NCI-H774 (cell line): ENCODE measurements at regions not wholly inside any gene's neighbourhood (a gene's known extent, or its start where the extent isn't known, plus 50 kb on each side); places are given as distances from the start of the nearest gene placed in this dataset.
"Not testable (repeated sequence)": the region's sequence is repeated elsewhere in the genome, so short reads cannot be mapped to it uniquely, and the experiment has no call there.

Experiments used
- DNase-seq: peaks from one replicate; lab custom pipeline; 2025; lab: John Stamatoyannopoulos, UW

DNA sequence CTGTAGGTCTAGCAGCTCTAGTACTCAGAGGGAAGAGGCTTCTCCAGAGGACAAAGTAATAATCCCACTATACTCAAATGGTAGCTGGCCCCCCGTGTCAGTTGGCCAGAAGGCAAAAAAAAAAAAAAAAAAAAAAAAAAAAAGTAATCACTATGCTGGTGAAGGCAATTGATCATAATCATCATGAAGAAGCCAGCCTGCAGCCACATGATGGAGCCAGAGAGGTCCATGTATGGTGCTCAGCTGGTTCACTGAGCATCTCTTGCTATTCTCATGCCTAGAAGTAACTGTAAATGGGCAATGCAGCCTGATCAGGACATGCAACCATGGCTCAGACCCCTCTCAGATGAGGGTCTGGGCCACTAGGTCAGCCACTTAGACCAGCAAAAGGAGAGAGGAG is 378.8 kb downstream of the MED13L start:
- DNase-seq = no peak

DNA sequence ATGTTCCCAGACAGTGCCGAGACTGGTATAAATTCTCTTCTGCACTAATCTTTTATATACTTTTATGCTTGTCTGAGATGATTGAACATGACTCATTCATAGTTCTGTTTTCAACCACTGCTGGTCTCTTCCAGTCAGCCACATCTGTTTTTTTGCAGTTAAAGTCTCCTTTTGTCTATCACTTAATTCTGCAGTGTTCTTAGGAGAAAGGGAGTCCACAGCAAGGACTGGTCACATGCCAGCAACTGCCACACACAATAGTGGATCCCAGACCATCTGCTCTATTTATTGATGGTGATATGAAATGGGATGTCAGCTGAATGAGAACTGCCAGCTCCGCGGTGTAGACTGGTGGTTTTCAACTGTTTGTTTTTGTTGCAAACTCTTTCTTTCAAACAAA is 379.8 kb downstream of the MED13L start:
- DNase-seq = no peak

DNA sequence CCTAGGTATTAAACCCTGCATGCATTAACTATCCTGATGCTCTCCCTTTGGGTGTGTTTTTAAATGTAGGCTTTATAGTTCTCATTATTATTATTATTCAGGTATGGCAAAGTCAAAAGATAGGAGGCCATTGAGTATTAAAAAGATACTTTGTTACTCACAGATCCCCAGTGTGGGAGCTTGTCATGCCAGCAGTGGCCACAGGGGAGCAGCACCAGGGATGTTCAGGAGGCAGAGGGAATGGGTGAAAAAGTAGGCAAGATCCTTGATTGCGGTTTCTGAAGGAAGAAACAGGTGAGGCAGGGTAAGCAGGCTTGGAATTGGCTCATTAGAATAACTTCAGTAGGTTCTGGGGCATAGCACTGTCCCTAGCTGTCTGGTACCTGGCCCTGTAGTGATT is 382.2 kb downstream of the MED13L start:
- no peak for DNase-seq

DNA sequence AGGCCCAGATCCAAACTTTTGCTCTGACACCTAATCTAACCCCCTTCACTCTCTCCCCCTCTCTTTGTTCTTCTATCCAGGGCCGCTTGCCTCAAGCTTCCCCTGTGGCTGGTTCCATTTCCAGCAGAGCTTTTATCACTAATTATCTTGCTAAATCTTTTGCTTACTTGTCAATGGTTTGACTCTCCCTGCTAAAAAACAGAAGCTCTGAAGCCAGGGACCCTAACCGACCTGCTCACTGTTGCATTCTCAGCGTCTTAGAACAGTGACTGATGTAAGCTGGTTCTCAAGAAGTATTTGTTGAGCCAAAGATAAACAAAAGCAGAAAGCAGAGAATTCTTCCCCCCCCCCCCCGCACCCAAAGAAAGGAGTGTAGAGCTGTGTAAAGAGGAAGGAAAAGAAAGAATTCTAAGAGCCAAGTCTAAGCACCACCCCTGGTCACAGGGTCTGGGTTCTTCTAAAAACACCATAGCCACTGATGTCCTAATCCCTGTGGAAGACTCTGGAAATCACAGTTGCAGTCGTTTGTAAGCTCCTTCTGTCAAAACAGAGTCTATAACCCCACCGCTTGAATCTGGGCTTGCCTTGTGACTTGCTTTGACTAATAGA is 385.8 kb downstream of the MED13L start:
- no peak for DNase-seq

DNA sequence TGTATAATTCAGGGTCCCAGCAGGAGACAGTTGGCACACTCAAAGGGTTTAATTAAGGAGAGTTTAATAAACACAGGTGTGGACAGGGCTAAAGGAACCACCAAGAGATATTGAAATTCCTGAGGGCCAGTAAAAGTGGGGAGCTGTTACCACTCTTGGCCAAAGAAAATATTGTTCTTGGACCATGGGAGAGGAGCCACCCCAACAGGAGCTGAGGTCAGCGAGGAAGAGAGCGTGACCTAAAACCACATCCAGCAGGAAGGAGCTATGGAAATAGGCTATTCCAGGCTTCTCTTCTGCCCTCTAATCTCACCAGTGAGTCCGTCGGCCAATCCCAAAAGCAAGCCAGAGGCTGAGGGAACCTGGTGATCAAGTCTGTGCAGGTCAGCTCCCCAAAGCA is 390.8 kb downstream of the MED13L start:
- no peak for DNase-seq

DNA sequence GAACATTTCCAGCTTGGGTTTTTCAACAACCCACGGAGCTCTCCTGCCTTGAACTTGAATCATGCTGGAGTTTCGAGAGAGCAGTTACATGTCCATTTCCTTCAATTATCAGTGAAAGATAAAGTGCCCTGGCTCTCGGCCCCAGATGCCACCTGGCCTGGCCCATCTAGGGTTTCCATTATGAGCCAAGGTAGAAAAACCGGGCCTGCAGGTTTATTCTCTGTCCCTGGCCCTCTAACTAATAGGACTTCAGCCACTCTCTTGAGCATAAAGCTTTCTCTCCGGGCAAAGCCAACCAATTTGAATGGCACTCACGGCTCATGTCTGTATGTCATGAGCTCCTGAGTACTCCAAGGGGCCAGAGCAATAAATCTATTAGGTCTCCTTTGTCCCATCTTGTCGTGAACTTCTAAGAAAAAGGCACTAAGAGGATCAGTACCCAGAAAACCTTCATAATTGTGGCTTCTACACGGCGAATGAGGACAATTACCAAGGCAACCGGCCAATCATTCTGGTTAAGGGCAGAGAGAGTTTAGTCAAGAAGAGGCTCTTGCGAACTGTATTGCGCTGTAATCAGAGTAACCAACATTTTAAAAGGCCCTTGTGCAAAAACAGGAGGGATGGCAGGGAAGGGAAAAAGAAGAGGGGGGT is 392.3 kb downstream of the MED13L start:
- DNase-seq = peak; percentile 87

DNA sequence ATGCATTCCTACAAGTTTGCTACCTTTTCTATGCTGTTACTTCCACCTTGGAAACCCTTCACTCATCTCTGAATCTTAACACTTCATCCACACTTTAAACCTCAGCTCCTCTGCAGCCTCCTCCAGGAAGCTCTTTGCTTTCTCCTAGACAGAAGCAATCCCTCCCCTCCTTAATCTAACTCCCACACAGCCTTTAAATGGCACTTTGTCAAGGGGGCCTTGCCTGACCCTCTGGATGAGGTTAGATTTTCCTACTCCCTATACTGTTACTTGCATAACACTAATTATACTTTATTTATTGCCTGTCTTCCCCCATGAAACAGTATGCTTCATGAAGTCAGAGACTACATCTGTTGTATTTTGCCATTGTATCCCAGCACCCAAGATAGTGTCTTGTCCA is 394.6 kb downstream of the MED13L start:
- DNase-seq = no peak

DNA sequence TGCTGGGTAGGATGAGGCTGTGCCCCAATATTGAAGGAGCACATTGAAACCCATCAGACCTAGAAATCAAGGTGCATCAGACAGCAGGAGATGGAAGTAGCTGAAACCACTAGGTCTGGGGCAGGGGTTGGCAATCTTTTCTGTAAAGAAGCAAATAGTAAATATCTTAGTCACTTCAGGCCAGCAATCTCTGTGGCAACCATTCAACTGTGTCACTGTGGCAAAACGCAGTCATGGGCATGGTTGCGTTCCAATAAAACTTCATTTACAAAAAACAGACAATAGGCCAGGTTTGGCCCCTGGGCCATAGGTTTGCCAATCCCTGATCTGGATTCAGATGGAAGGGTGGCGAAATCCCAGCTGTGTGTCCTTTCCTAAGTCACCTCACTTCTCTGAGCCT is 397.3 kb downstream of the MED13L start:
- no peak for DNase-seq

DNA sequence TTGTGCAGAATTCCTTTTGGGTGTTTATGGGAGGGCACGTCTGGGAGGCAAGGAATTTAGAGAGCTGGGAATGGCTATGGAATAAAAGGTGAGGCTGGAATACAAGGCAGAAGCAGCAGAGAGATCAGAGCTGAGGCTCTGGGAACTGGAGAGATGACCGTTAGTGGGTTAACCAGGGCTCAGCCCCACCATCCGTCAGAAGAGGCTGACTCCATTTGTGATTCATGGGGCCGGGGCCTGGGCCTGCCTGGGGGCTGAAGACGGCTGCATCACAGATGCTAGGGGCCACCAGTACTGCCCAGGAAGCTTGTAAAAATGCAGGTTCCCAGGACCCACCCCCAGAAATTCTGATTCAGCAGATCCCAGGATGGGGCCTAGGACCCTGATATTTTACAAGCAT is 398.1 kb downstream of the MED13L start:
- no peak for DNase-seq

DNA sequence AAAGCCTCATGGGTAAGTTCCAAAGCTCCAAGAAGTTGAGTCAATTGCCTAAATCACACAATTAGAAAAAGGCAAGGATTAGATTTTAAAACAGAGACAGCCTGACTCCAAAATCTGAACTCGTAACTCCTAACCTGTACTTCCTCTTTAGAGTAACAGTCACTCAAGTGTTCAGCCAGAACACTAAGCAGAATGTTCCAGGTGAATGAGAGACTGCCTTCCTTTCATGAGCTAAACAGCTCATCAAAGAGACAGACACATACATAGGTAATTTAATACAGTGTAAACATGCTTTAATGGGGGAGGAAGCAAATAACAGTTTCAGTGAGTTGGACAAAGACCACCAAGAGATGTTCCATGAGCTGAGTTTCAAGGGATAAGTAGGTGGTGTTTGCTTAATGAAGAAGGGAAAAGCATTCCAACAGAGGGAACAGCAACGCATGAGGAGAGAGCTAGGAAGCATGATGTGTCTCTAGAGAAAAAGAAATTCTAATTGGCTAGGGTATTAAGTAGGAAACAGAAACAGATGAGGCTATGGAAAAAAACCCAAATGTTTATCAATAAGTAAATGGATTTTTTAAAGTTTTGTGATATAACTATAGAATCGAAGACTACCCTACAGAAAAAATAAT is 403.9 kb downstream of the MED13L start:
- DNase-seq = peak; percentile 69

DNA sequence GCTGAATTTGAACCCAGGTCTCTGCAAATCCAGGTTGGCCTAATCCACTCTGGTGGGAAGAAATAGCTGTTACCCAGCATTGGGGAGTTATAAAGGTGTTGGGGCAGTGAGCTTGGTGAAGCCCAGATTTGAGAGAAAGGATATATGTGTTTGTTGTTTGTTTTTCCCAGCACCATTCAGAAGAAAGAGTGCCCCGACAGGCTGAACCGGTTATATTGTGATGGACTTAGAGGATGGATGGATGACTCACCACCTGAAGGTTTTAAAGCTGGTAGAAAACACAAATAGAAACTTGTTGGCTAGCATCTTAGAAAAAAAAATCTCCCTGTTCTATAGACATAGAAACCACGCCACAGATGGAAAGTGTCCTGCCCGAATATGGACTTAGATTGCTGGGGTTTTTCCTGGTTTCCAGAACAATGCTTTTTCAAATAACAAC is 404.6 kb downstream of the MED13L start:
- DNase-seq = peak; percentile 94

DNA sequence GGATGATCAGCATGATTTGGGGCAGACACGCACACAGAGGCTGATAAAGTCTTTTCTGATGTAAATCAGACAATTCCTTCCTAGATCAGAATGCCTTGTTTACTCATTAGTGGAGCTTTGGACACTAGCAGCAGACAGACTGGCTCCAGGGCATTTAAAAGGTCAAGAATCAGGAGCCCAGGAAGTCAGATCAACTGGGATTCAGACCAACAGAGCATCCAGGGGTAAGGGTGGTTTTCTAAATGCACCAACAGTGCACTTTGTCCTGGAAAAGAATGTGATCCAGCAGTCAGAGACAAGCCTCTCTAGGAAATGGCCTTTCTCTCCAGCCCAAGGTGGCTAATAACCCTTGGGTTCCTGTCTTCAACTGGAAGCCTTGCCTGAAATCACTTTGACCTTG is 405.3 kb downstream of the MED13L start:
- DNase-seq = peak; percentile 53

DNA sequence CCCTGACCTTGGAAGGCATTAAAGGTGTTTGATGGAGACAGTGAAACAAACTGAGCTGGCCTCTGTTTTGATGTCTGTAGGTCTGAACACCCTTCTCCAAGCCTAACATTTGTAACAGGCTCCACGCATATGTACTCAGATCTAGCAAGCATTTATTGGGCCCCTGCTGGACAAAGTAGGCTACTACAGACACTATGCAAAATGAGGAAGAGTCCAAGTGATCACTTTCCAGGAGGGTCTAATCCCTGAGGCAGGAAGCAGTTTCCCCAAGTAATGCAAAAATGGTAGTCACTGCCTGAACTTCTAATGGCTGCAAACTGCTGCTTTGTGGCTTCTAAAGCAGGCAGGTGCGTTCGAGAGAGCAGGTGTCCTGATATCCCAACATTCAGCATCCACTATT is 405.8 kb downstream of the MED13L start:
- peak; percentile 84 for DNase-seq

DNA sequence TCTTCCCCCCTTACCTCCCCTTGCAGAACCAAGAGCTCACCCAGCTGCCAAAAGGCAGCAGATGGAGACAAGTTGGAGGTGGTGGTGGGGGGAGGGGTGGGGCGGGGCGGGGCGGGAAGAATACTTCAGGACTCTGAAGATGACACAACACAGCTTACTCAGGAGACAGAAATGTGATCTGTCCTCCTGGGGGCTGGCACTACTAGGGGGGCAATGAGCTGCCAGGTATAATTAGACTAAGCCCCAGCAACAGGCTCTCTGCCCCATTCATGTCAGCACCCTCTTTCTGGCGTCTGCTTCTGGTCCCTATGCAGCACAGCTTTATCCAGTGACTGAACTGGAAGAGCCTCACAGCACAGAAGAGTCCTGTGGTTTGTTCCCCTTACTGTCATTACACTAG is 407.0 kb downstream of the MED13L start:
- no peak for DNase-seq

DNA sequence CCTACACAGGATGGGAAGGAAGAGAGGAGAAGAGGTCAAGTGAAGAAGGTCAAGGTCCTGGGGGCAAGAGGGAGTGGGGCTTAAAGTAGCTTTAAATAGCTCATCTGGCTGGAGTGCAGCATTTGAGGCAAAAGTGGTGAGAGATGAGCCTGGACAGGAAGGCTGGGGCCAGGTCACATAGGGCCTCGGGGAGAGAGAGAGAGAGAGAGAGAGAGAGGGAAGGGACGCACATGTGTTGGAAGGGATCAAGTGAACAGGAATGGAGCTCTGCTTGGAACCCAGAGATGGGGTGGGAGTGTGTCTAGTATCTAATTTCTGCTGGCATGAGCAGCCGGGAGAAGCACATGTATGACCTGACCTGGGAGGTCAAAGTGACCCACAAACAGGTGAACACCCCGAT is 407.5 kb downstream of the MED13L start:
- no peak for DNase-seq

DNA sequence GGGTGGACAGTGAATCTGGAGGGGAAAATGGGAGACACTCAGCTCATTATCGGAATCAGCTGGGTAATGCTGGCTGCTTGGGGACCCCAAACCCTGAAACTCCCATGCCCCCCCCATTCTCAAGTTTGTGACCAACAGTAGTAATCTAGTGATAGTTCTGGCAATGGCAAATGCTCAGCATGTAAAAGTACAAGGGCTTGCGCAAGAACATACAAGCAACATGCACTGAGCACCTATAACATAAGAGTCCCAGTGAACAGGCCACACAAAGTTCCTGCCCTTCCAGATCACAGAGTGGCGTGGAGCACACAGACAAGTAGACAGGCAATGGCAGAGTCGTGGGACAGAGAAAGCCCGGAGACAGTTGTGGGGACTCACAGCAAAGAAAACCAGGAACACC is 407.9 kb downstream of the MED13L start:
- DNase-seq = no peak

DNA sequence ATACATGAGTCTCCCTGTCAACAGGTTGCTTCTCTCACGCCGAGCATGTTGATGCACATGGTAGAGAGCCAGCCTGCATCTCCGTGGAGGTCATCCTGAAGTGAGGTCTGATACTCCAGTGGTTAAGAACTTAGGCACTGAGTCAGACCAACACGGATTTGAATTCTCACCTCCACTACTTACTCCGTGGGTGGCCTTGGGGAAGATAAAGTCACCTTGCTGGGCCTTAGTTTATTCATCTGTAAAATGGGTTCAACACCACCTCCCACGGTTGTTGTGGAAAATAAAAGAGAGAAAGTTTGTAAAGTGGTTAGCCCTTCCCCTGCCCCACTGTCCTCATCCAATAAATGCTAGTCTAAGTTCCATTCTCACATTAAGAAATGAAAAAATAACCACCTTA is 408.9 kb downstream of the MED13L start:
- no peak for DNase-seq

DNA sequence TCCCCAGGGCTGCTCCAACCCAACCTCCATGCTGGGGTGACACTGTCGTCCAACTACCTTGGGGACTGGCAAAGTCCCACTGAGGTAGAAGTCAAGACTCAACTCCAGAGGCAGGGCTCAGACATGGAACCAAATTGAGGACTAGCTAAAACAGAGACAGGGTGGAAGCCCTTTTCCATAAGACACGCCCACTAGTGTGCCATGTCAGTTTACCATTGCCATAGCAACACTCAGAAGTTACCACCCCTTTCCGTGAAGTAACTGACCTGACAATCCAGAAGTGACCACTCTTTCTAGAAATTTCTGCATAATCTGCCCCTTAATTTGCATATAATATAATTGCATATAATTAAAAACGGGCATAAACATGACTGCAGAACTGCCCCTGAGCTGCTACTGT is 409.6 kb downstream of the MED13L start:
- DNase-seq = peak; percentile 24

DNA sequence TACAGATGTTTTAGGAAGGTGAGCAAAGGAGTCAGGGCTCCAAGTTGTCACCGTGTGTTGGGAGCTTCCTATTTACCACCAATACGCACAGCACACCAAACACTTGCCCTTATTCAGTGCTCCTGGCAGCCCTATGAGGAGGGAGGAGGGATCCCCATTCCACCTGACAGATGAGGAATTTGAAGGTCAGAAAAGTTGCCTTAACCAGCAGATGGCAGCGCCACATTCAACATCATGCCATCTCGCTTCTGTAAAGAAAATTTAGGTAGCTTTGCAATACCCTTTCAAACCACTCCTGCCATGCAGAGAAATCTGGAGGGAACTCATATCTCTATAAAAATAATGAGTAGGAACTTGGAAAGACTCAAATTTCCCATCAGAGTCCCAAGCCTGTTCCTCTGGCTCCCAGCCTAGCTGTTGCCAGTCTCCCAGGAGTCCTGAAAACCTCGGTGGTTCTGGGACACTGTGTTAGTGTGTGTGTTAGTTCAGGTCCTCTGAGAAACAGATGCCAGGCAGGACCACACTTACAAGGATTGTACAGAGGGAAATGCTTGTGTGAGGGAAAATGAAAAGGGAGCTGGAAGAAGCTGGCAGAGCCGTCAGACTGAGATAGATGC is 410.5 kb downstream of the MED13L start:
- DNase-seq = peak; percentile 58

DNA sequence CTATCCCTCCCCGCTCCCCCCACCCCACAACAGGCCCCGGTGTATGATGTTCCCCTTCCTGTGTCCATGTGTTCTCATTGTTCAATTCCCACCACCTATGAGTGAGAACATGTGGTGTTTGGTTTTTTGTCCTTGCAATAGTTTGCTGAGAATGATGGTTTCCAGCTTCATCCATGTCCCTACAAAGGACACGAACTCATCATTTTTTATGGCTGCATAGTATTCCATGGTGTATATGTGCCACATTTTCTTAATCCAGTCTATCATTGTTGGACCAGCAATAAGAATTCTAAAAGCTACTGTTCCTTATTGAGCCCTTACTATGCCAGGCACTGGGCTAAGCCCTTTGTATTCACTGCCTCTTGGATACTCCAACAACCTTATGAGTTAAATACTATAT is 411.2 kb downstream of the MED13L start:
- DNase-seq = not testable (repeated sequence)

DNA sequence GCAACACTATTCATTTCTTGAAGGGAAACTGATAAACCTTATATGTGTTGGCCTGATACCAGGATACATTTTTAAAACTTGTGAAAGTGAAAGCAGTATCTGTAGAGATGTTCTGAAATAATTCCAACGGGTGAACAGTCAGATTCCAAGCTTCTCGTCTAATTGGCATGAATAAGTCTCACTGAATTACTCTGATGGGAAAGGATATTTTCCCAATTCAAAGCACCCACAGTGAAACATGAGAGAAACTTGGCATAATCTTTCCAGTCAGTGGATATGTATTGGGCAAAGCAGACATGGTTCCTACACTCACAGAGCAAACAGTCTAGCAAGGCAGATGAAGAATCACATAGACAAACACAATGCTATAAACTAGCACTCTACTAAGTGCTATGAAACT is 413.1 kb downstream of the MED13L start:
- no peak for DNase-seq

DNA sequence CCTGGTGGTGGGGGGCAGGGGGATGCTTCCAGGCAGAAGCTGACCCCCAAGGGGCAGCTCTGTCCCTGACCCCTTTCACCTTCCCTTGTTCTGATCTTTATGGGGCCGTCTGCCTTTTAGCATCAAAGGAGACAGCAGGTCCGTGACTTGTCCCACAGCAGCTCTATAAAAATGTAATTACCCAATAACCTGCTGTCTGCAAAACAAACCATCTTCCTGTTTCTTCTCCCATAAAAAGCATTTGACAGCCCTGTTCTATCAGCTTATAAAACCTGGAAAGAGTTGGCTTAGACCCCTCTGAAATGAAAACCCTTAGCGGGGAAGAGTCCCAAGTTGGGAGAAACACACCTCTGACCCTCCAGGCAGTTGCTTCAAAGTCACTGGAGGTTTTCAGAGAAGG is 416.9 kb downstream of the MED13L start:
- no peak for DNase-seq

DNA sequence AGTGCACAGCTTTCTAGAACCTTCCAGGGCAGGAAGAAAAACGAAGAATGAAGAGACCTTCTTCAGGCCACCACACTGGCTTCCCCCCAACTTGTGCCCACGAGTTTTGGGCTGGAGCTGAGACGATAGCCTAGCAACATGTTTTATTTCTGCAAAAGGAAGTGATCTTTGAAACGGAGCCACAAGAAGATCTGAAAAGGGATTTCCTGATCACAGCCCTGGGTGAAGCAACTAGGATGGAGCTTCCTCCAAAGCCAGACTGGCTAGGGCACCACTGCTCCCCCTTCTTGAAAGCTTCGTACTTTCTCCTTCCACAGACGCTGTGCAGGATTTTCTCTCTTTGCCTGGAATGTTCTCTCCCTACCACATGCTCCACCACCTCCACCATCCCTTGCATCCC is 418.3 kb downstream of the MED13L start:
- no peak for DNase-seq
